Aorta (tissue), 5 donors: ENCODE measurements at regions not wholly inside any gene's neighbourhood (a gene's known extent, or its start where the extent isn't known, plus 50 kb on each side); places are given as distances from the start of the nearest gene placed in this dataset.
A peak's percentile ranks its signal among the peaks of the same experiment; 100 is the strongest.

Source experiments
- ATAC-seq: fragments of 200-7000 bp; cut with Tn5 transposase; one replicate; pipeline ENCODE4 v1.9.1; 2022; ENCODE audit warnings: moderate library complexity; ENCODE audit not compliant: low FRiP score
- DNase-seq, 2 donors: peaks; one replicate each; pipeline ENCODE4 v3.0.0-alpha.2; 2020
- H3K27ac ChIP-seq, 2 donors: one replicate each; pipeline ENCODE4 v1.5.1; 2013; ENCODE audit warnings: low read length in 2 of 2, mild to moderate bottlenecking in 2 of 2, moderate library complexity in 2 of 2, control low read depth in 1 of 2, inconsistent platforms in 1 of 2, low read depth in 1 of 2
- H3K27me3 ChIP-seq, 2 donors: one replicate each; pipeline ENCODE4 v1.6.1; 2013; ENCODE audit warnings: control low read depth in 1 of 2, low read length in 1 of 2, mild to moderate bottlenecking in 1 of 2, moderate library complexity in 1 of 2; ENCODE audit not compliant: insufficient read depth in 2 of 2, control insufficient read depth in 1 of 2
- H3K36me3 ChIP-seq, 2 donors: one replicate each; pipeline ENCODE4 v1.6.1; 2013; ENCODE audit warnings: control low read depth in 1 of 2, low read length in 1 of 2, mild to moderate bottlenecking in 1 of 2; ENCODE audit not compliant: insufficient read depth in 2 of 2, control insufficient read depth in 1 of 2
- H3K4me1 ChIP-seq, 2 donors: one replicate each; pipeline ENCODE4 v1.6.1; 2013; ENCODE audit warnings: low read length in 2 of 2, control low read depth in 1 of 2, mild to moderate bottlenecking in 1 of 2, moderate library complexity in 1 of 2; ENCODE audit not compliant: insufficient read depth in 2 of 2, control insufficient read depth in 1 of 2
- H3K4me3 ChIP-seq, 2 donors: one replicate each; pipeline ENCODE4 v1.5.1; 2013; ENCODE audit warnings: low read length in 2 of 2, control low read depth in 1 of 2, mild to moderate bottlenecking in 1 of 2
- H3K9me3 ChIP-seq: one replicate; pipeline ENCODE4 v1.6.1; 2013; ENCODE audit warnings: mild to moderate bottlenecking, low read length; ENCODE audit not compliant: control insufficient read depth
- WGBS, 2 donors: extraction: QIAGEN DNeasy Blood & Tissue Kit; methylation state at CpG; one replicate each; pipeline ENCODE4 v1.1.7; 2013; 5-methylcytosine and 5-hydroxymethylcytosine counted together
- intact Hi-C, 2 donors: fragments of 100-400 bp; cut with DNase I; formaldehyde crosslinking; loops; one replicate each; pipeline versions ENCODE4 v1.14.2 to v1.15.0; 2022
- donor health status: healthy with polysubstance abuse.
- donor health status: Bipolar disorder and iron deficiency.
- donor health status: DM: no; HTN: no; CAD: no.
- donor health status: DM: no; HTN: no; CAD: no.
- donor health status: DM: yes; HTN: yes; CAD: no.

GRCh38 chr10:37634351-37634880, 223.0 kb downstream of the ZNF248 start:
- intact Hi-C loops: no loop called here
- ATAC-seq: peak; percentile 37
- H3K9me3 ChIP-seq: peaks cover 2% of the 10 kb centered on the region
- H3K27ac ChIP-seq: no peak overlapping the region
- 84 to 88% methylated on average over 20 of the region's 20 CpGs for WGBS, 2 donors
- no peak overlapping the region for H3K4me3 ChIP-seq
- H3K27me3 ChIP-seq: no peaks in the 10 kb centered on the region
- no peaks in the 10 kb centered on the region for H3K36me3 ChIP-seq
- H3K4me1 ChIP-seq: no peaks in the 10 kb centered on the region
- DNase-seq: no peak

GRCh38 chr10:37632641-37633040, 224.8 kb downstream of the ZNF248 start:
- Histone ChIP-seq H3K4me3 (no peak overlapping the region), H3K27ac (no peak overlapping the region), H3K36me3 (no peaks in the 10 kb centered on the region), H3K9me3 (peaks cover 2% of the 10 kb centered on the region), H3K27me3 (no peaks in the 10 kb centered on the region), H3K4me1 (no peaks in the 10 kb centered on the region)
- no peak for DNase-seq
- no peak for ATAC-seq
- 80 to 82% methylated on average over 2 of the region's 2 CpGs for WGBS, 2 donors
- intact Hi-C loops: no loop called here

DNA sequence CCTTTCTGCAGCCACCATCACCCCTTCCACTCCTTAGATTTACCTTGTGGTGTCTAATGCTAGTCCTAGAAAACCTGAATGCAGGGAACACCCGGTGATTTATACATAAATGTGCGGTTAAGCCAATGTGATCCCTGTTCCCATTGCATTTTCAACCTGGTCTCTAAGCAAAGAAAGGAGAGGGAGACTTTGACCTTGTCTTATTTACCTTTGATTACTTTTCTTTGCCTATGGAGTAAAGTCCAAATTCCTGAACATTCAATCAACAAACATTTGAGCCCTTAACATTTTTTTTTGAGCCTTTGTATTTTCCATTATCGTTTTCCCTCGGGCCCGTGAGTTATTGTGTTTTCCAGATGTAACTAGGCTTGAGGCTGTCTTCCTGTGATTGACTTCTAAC, 233.9 kb downstream of the ZNF248 start:
- Histone ChIP-seq H3K27ac (no peak overlapping the region), H3K36me3 (no peaks in the 10 kb centered on the region), H3K9me3 (peaks cover 1% of the 10 kb centered on the region), H3K4me3 (no peak overlapping the region), H3K27me3 (no peaks in the 10 kb centered on the region), H3K4me1 (no peaks in the 10 kb centered on the region)
- 76 to 88% methylated on average over 5 of the region's 5 CpGs for WGBS, 2 donors
- DNase-seq (no peak), ATAC-seq (no peak)
- intact Hi-C loops: no loop called here

DNA sequence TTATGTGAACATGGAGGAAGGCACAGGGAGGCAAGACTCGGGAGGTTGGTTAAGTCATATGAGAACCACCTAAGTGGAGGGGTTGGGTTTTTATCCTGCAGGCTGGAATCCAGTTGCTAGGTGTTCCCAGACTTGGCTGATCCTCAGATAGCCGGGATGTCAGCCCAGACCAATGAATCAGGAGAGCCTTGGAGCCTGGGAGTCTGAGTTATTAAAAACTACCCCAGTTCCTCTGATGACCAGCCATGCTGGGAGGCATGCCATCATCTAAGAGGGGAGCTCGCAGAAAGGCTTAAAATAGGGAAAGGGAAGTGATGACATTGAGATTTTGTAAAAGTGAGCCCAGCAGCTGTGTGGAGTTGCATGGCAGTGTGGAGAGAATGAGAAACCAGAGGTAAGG, 238.1 kb downstream of the ZNF248 start:
- Histone ChIP-seq H3K4me3 (no peak overlapping the region), H3K36me3 (no peaks in the 10 kb centered on the region), H3K27ac (no peak overlapping the region), H3K27me3 (peaks cover 0 to 2% of the 10 kb centered on the region in 2 donors), H3K4me1 (no peaks in the 10 kb centered on the region), H3K9me3 (peaks cover 7% of the 10 kb centered on the region)
- peak; percentile 51 to 67 for DNase-seq
- ATAC-seq: no peak
- intact Hi-C loops: no loop called here
- 29 to 62% methylated on average over 3 of the region's 3 CpGs for WGBS, 2 donors

- Histone ChIP-seq H3K9me3 (no peaks in the 10 kb centered on the region), H3K27ac (no peak overlapping the region), H3K36me3 (no peaks in the 10 kb centered on the region), H3K4me3 (no peak overlapping the region), H3K4me1 (no peaks in the 10 kb centered on the region), H3K27me3 (no peaks in the 10 kb centered on the region)
- WGBS, 2 donors: 68 to 78% methylated on average over 6 of the region's 6 CpGs
- no peak for ATAC-seq
- no peak for DNase-seq
- intact Hi-C loops: no loop called here
Measured at GRCh38 chr10:37588299-37588698, 269.1 kb downstream of the ZNF248 start.

- intact Hi-C loops: no loop called here
- no peaks in the 10 kb centered on the region for H3K27me3 ChIP-seq
- DNase-seq: no peak
- 26 to 34% methylated on average over 4 of the region's 4 CpGs for WGBS, 2 donors
- no peak overlapping the region for H3K27ac ChIP-seq
- no peaks in the 10 kb centered on the region for H3K4me1 ChIP-seq
- H3K4me3 ChIP-seq: no peak overlapping the region
- H3K9me3 ChIP-seq: no peaks in the 10 kb centered on the region
- no peak for ATAC-seq
- H3K36me3 ChIP-seq: no peaks in the 10 kb centered on the region
Measured at GRCh38 chr10:37584643-37585042, 272.8 kb downstream of the ZNF248 start.

DNA sequence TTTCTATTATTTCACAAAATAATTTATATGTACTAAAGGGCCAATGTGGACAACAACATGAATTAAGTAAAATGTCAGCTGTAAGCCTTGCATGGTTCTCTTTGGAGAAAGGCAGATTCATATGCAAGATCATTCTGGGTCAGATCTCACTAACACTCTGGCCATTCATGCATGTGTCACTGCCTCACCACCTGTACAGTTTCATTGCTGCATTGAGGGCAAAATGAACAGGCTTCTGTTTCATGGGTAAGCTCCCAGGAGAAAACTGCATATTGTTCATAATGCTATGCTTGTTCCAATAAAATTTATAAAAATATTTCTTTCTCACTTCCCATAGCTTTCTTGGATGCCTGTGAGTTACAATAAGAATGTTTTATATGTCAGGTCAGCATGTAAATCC, 275.2 kb downstream of the ZNF248 start:
- H3K27ac ChIP-seq: no peak overlapping the region
- no peak overlapping the region for H3K4me3 ChIP-seq
- no peaks in the 10 kb centered on the region for H3K9me3 ChIP-seq
- intact Hi-C loops: no loop called here
- H3K36me3 ChIP-seq: no peaks in the 10 kb centered on the region
- no peaks in the 10 kb centered on the region for H3K4me1 ChIP-seq
- ATAC-seq (no peak), DNase-seq (no peak)
- H3K27me3 ChIP-seq: no peaks in the 10 kb centered on the region

- Histone ChIP-seq H3K9me3 (peaks cover 2% of the 10 kb centered on the region), H3K27me3 (no peaks in the 10 kb centered on the region), H3K36me3 (no peaks in the 10 kb centered on the region), H3K27ac (no peak overlapping the region), H3K4me3 (no peak overlapping the region), H3K4me1 (no peaks in the 10 kb centered on the region)
- 79 to 85% methylated on average over 1 of the region's 1 CpG for WGBS, 2 donors
- intact Hi-C loops: no loop called here
- DNase-seq (no peak), ATAC-seq (no peak)
Measured at GRCh38 chr10:37576154-37576553, 281.3 kb downstream of the ZNF248 start.

DNA sequence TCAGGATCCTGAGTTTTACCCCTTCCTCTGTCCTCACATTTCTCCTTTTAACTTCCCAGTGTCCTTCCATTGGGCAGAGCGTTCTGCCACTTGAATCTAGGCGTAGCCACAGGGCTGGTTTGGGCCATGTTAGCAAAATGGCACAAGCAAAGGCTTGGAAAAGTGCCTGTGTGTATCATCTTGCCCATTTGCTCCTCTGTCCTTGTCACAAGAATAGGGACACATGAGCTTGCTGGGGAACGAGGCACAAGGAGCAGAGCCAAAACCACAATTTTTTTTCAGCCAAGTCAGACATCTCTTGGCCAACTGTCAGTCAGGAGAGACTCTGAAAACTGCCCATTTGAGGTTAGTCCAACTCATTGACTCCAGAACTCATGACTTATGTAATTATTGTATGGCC, 285.2 kb downstream of the ZNF248 start:
- no peaks in the 10 kb centered on the region for H3K36me3 ChIP-seq
- no peak overlapping the region for H3K4me3 ChIP-seq
- no peaks in the 10 kb centered on the region for H3K4me1 ChIP-seq
- no peak overlapping the region for H3K27ac ChIP-seq
- DNase-seq (no peak), ATAC-seq (no peak)
- intact Hi-C loops: no loop called here
- H3K9me3 ChIP-seq: peaks cover 2% of the 10 kb centered on the region
- no peaks in the 10 kb centered on the region for H3K27me3 ChIP-seq
- WGBS, 2 donors: 47 to 49% methylated on average over 3 of the region's 3 CpGs
